GM12872 (cell line): ENCODE measurements at regions not wholly inside any gene's neighbourhood (a gene's known extent, or its start where the extent isn't known, plus 50 kb on each side); places are given as distances from the start of the nearest gene placed in this dataset.

Experiments used
- CTCF ChIP-seq: IDR thresholded peaks from 3 replicates; pipeline ENCODE4 v1.5.1; 2011; ENCODE audit warnings: low read depth, mild to moderate bottlenecking, low read length, moderate library complexity; ENCODE audit not compliant: insufficient read depth

GRCh38 chr5:115389799-115390382, 93.4 kb upstream of the CCDC112 start:
- peak; percentile 35; the same call in 2 of the 3 replicates for TF ChIP-seq CTCF

- TF ChIP-seq CTCF = no peak
These were observed 92.8 kb upstream of the CCDC112 start for GRCh38 chr5:115389034-115389798.

GRCh38 chr5:115388240-115388639, 91.8 kb upstream of the CCDC112 start:
- TF ChIP-seq CTCF = no peak

- TF ChIP-seq CTCF = no peak
These were observed 91.4 kb upstream of the CCDC112 start for GRCh38 chr5:115387816-115388215.

GRCh38 chr5:115386657-115387056, 90.2 kb upstream of the CCDC112 start:
- no peak for TF ChIP-seq CTCF

GRCh38 chr5:115384587-115385375, 88.3 kb upstream of the CCDC112 start:
- no peak for TF ChIP-seq CTCF

- TF ChIP-seq CTCF = no peak
These were observed 86.5 kb upstream of the CCDC112 start for GRCh38 chr5:115382989-115383388.
